KMS-11 (cell line): ENCODE measurements at regions not wholly inside any gene's neighbourhood (a gene's known extent, or its start where the extent isn't known, plus 50 kb on each side); places are given as distances from the start of the nearest gene placed in this dataset.

Source experiments
- H2AFZ ChIP-seq: fragments of 200-600 bp; sonication (generic); 2 replicates; pipeline ENCODE4 v1.6.1; 2016; ENCODE audit warnings: antibody characterized with exemption, mixed run types, low read depth
- H3K27ac ChIP-seq: fragments of 200-600 bp; sonication (generic); 2 replicates; pipeline ENCODE4 v1.6.1; 2016; ENCODE audit warnings: mild to moderate bottlenecking, mixed run types
- H3K27me3 ChIP-seq: fragments of 200-600 bp; sonication (generic); 2 replicates; pipeline ENCODE4 v1.6.1; 2017; ENCODE audit warnings: mild to moderate bottlenecking, low read depth, mixed run types, moderate library complexity; ENCODE audit not compliant: insufficient read depth
- H3K36me3 ChIP-seq: fragments of 200-600 bp; sonication (generic); 2 replicates; pipeline ENCODE4 v1.6.1; 2017; ENCODE audit warnings: mild to moderate bottlenecking, mixed run types; ENCODE audit not compliant: insufficient read depth
- H3K4me1 ChIP-seq: fragments of 200-600 bp; sonication (generic); 2 replicates; pipeline ENCODE4 v1.6.1; 2016; ENCODE audit warnings: mild to moderate bottlenecking, low read depth, mixed run types; ENCODE audit not compliant: poor library complexity, severe bottlenecking
- H3K4me2 ChIP-seq: fragments of 200-600 bp; sonication (generic); 2 replicates; pipeline ENCODE4 v1.7.0; 2016; ENCODE audit warnings: mild to moderate bottlenecking, mixed run types
- H3K4me3 ChIP-seq: fragments of 200-600 bp; sonication (generic); IDR thresholded peaks from 2 replicates; pipeline ENCODE4 v1.6.1; 2017; ENCODE audit warnings: low read depth, low read length, mixed read lengths; ENCODE audit not compliant: insufficient read depth
- H3K79me2 ChIP-seq: fragments of 200-600 bp; sonication (generic); 2 replicates; pipeline ENCODE4 v1.6.1; 2016; ENCODE audit warnings: low read depth, mixed run types; ENCODE audit not compliant: insufficient read depth
- H3K9ac ChIP-seq: fragments of 200-600 bp; sonication (generic); 2 replicates; pipeline ENCODE4 v1.6.1; 2016; ENCODE audit warnings: mild to moderate bottlenecking, mixed run types
- H4K20me1 ChIP-seq: fragments of 200-600 bp; sonication (generic); 2 replicates; pipeline ENCODE4 v1.6.1; 2016; ENCODE audit warnings: mild to moderate bottlenecking, mixed run types; ENCODE audit not compliant: insufficient read depth
- CTCF ChIP-seq: fragments of 200-600 bp; sonication (generic); conservative IDR thresholded peaks from 2 replicates; pipeline ENCODE4 v1.6.1; 2017; ENCODE audit warnings: low read depth, mild to moderate bottlenecking, antibody characterized with exemption, low read length, moderate library complexity, mixed read lengths

- H3K4me1 ChIP-seq, result no peaks in the 10 kb centered on the region
- H3K36me3 ChIP-seq, result no peaks in the 10 kb centered on the region
Measured at GRCh38 chr2:16578081-16578480, 87.6 kb downstream of the CYRIA start.

GRCh38 chr2:16570516-16570915 lies 95.1 kb downstream of the CYRIA start:
- Histone ChIP-seq H3K36me3 (no peaks in the 10 kb centered on the region), H3K4me2 (no peak overlapping the region), H3K79me2 (no peaks in the 10 kb centered on the region), H3K4me3 (no peak overlapping the region), H3K9ac (no peak overlapping the region), H3K27ac (no peak overlapping the region), H4K20me1 (no peaks in the 10 kb centered on the region), H3K27me3 (no peaks in the 10 kb centered on the region), H2AFZ (no peak overlapping the region), H3K4me1 (no peaks in the 10 kb centered on the region)
- no peak for TF ChIP-seq CTCF

More at GRCh38 chr2:16578081-16578480, 87.6 kb downstream of the CYRIA start:
- Histone ChIP-seq H3K79me2 (no peaks in the 10 kb centered on the region), H3K27ac (no peak overlapping the region), H3K4me2 (no peak overlapping the region), H2AFZ (no peak overlapping the region), H3K9ac (no peak overlapping the region), H3K27me3 (no peaks in the 10 kb centered on the region), H3K4me3 (no peak overlapping the region), H4K20me1 (no peaks in the 10 kb centered on the region)
- no peak for TF ChIP-seq CTCF

GRCh38 chr2:16568998-16569784 lies 96.4 kb downstream of the CYRIA start:
- H3K4me2 ChIP-seq, result no peak overlapping the region

GRCh38 chr2:16566701-16567100 lies 98.9 kb downstream of the CYRIA start:
- Histone ChIP-seq H2AFZ (no peak overlapping the region), H3K36me3 (no peaks in the 10 kb centered on the region), H3K27me3 (no peaks in the 10 kb centered on the region), H3K79me2 (no peaks in the 10 kb centered on the region), H3K9ac (no peak overlapping the region), H3K4me1 (no peaks in the 10 kb centered on the region), H3K4me2 (no peak overlapping the region), H4K20me1 (no peaks in the 10 kb centered on the region), H3K4me3 (no peak overlapping the region), H3K27ac (no peak overlapping the region)
- TF ChIP-seq CTCF, result no peak

More at GRCh38 chr2:16568998-16569784, 96.4 kb downstream of the CYRIA start:
- Histone ChIP-seq H4K20me1 (no peaks in the 10 kb centered on the region), H3K79me2 (no peaks in the 10 kb centered on the region), H3K9ac (no peak overlapping the region), H3K4me1 (no peaks in the 10 kb centered on the region), H3K36me3 (no peaks in the 10 kb centered on the region), H3K27me3 (no peaks in the 10 kb centered on the region), H3K27ac (no peak overlapping the region), H2AFZ (no peak overlapping the region), H3K4me3 (no peak overlapping the region)
- TF ChIP-seq CTCF, result no peak
